GM12878 (cell line): ENCODE measurements at regions not wholly inside any gene's neighbourhood (a gene's known extent, or its start where the extent isn't known, plus 50 kb on each side); places are given as distances from the start of the nearest gene placed in this dataset.
A peak's percentile ranks its signal among the peaks of the same experiment; 100 is the strongest.

Experiments used
- ATAC-seq: fragments of 200-7000 bp; cut with Tn5 transposase; 3 replicates; pipeline ENCODE4 v1.9.1; 2020; ENCODE audit warnings: mild to moderate bottlenecking, moderate library complexity
- BruUV-seq: library from RNA; stranded (reverse); fragments of 400-500 nt; replicated peaks from 2 replicates; lab custom pipeline; 2021; lab: Mats Ljungman, UMichigan
- CTCF ChIA-PET: fragments of 300-600 bp; sonication (Branson Sonifier 250); formaldehyde crosslinking; extraction: SDS; loops from one replicate; lab custom pipeline; 2021; ENCODE audit warnings: inconsistent platforms; lab: Yijun Ruan, JAX
- POLR2A ChIA-PET: fragments of 350-600 bp; formaldehyde crosslinking; extraction: SDS; loops from one replicate; lab custom pipeline; 2021; ENCODE audit warnings: inconsistent platforms; lab: Charles Lee
- RAD21 ChIA-PET: fragments of 300-600 bp; sonication (Branson Sonifier 250); formaldehyde crosslinking; loops from one replicate; lab custom pipeline; 2023; ENCODE audit warnings: antibody characterized with exemption; ENCODE audit not compliant: unreplicated experiment; lab: Charles Lee
- SMC1A ChIA-PET: fragments of 300-600 bp; sonication (Branson Sonifier 250); formaldehyde crosslinking; loops from one replicate; lab custom pipeline; 2023; ENCODE audit not compliant: unreplicated experiment, uncharacterized antibody; lab: Charles Lee
- DNase-seq: peaks from one replicate; pipeline ENCODE4 v3.0.0-alpha.2; 2011; ENCODE audit warnings: low read depth, low spot score
- FAIRE-seq: peaks from 3 replicates; lab custom pipeline; 2011; peaks lifted over from hg19 to GRCh38; lab: Jason Lieb, UNC
- H2AFZ ChIP-seq: 2 replicates; pipeline ENCODE4 v1.6.0; 2011; ENCODE audit warnings: low read depth, low read length, control low read depth; ENCODE audit not compliant: control insufficient read depth
- H3K27ac ChIP-seq: 2 replicates; pipeline ENCODE4 v1.5.1; 2011; ENCODE audit warnings: control low read depth; ENCODE audit not compliant: control insufficient read depth, insufficient read depth
- H3K27me3 ChIP-seq, 2 experiments: replicated peaks in 1 of 2; 2 replicates each; pipeline versions ENCODE4 v1.6.0 to v1.6.1; 2011; ENCODE audit warnings: low read length in 1 of 2; ENCODE audit not compliant: control insufficient read depth in 2 of 2, insufficient read depth in 2 of 2
- H3K36me3 ChIP-seq, 2 experiments: 2 replicates each; pipeline ENCODE4 v1.5.1; 2011; ENCODE audit warnings: low read length in 1 of 2; ENCODE audit not compliant: control insufficient read depth in 2 of 2, insufficient read depth in 2 of 2
- H3K4me1 ChIP-seq: 2 replicates; pipeline ENCODE4 v1.6.1; 2011; ENCODE audit warnings: mild to moderate bottlenecking, low read length, moderate library complexity, mixed read lengths; ENCODE audit not compliant: control insufficient read depth, insufficient read depth
- H3K4me2 ChIP-seq: 2 replicates; pipeline ENCODE4 v1.6.0; 2011; ENCODE audit warnings: control low read depth; ENCODE audit not compliant: control insufficient read depth, insufficient read depth
- H3K4me3 ChIP-seq: fragments of 200-600 bp; sonication (generic); 2 replicates; pipeline ENCODE4 v1.5.1; 2016
- H3K79me2 ChIP-seq: 2 replicates; pipeline ENCODE4 v1.6.0; 2011; ENCODE audit warnings: low read length; ENCODE audit not compliant: control insufficient read depth, insufficient read depth
- H3K9ac ChIP-seq: 2 replicates; pipeline ENCODE4 v1.8.0; 2011; ENCODE audit warnings: low read length, control low read depth, mixed read lengths; ENCODE audit not compliant: control insufficient read depth, insufficient read depth
- H3K9me3 ChIP-seq: replicated peaks from 3 replicates; pipeline ENCODE4 v1.5.1; 2011; ENCODE audit warnings: mild to moderate bottlenecking, low read length; ENCODE audit not compliant: control insufficient read depth, insufficient read depth
- H4K20me1 ChIP-seq: 2 replicates; pipeline ENCODE4 v1.6.0; 2011; ENCODE audit not compliant: control insufficient read depth, insufficient read depth
- CBX3 ChIP-seq: fragments of 200-600 bp; sonication (generic); IDR thresholded peaks from 2 replicates; pipeline ENCODE4 v1.6.1; 2016; ENCODE audit warnings: low read depth, borderline replicate concordance
- CHD1 ChIP-seq: IDR thresholded peaks from 2 replicates; pipeline ENCODE4 v1.6.1; 2012; ENCODE audit warnings: low read depth, low read length, improper control_type of control experiment
- EGR1 ChIP-seq, 2 experiments: IDR thresholded peaks; 1 replicate in 1 of 2; 2 replicates in 1 of 2; pipeline ENCODE4 v1.6.1; 2011 to 2012; ENCODE audit warnings: low read depth in 2 of 2, low read length in 2 of 2, borderline replicate concordance in 1 of 2, mild to moderate bottlenecking in 1 of 2, moderate library complexity in 1 of 2
- EP300 ChIP-seq, 2 experiments: fragments of 150-350 bp in 1 of 2; IDR thresholded peaks; 2 replicates each; pipeline ENCODE4 v1.6.1; 2011 to 2012; ENCODE audit warnings: low read depth in 2 of 2, low read length in 2 of 2, borderline replicate concordance in 1 of 2, improper control_type of control experiment in 1 of 2, inconsistent platforms in 1 of 2; ENCODE audit not compliant: control insufficient read depth in 1 of 2
- NBN ChIP-seq: fragments of 450-650 bp; IDR thresholded peaks from 2 replicates; pipeline ENCODE4 v1.6.1; 2016
- NFYA ChIP-seq: IDR thresholded peaks from 2 replicates; pipeline ENCODE4 v1.6.1; 2011; ENCODE audit warnings: low read depth, mild to moderate bottlenecking, low read length, improper control_type of control experiment, borderline replicate concordance
- NRF1 ChIP-seq: conservative IDR thresholded peaks from 2 replicates; pipeline ENCODE4 v1.6.1; 2011; ENCODE audit warnings: mild to moderate bottlenecking, low read depth, low read length, improper control_type of control experiment
- SPI1 ChIP-seq: IDR thresholded peaks from 2 replicates; pipeline ENCODE4 v1.6.1; 2011; ENCODE audit warnings: low read depth, mild to moderate bottlenecking, low read length, moderate library complexity, borderline replicate concordance; ENCODE audit not compliant: insufficient read depth
- STAT1 ChIP-seq: fragments of 450-650 bp; conservative IDR thresholded peaks from 2 replicates; pipeline ENCODE4 v1.6.1; 2014; ENCODE audit warnings: antibody characterized with exemption, mild to moderate bottlenecking
- WGBS: methylation state at CpG from one replicate; pipeline ENCODE4 v1.1.6; 2016; ENCODE audit warnings: low lambda C conversion rate; ENCODE audit not compliant: insufficient replicate concordance, insufficient coverage; ENCODE audit errors: missing lambda C conversion rate; 5-methylcytosine and 5-hydroxymethylcytosine counted together
- in situ Hi-C: fragments of 300-500 bp; cut with MboI; formaldehyde crosslinking; loops from 9 replicates; pipeline ENCODE4 v1.14.3; 2018; ENCODE audit warnings: mixed read lengths
- intact Hi-C: fragments of 100-400 bp; cut with micrococcal nuclease; formaldehyde crosslinking; loops from one replicate; pipeline ENCODE4 v1.14.2; 2022; ENCODE audit not compliant: unreplicated experiment

DNA sequence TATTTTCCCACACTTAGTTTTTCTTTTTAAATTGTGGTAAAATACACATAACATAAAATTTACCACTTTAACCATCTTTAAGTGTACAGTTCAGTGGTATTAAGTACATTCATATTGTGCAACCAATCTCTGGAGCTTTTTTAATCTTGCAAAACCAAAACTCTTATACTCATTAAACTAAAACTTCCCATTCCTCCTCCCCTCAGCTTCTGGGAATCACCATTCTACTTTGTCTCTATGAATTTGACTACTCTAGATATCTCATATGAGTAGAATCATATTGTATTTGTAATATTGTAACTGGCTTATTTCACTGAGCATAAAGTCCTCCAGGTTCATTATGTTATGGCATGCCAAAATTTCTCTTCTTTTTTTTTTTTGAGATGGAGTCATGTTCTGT, 86.4 kb upstream of the JAZF1 start:
- Histone ChIP-seq H3K4me3 (no peak overlapping the region), H4K20me1 (no peaks in the 10 kb centered on the region), H3K9ac (no peak overlapping the region), H3K27ac (no peak overlapping the region), H3K27me3 (no peaks in the 10 kb centered on the region; a peak in 2 of 4 replicates), H3K4me1 (no peaks in the 10 kb centered on the region), H3K79me2 (no peaks in the 10 kb centered on the region), H2AFZ (no peak overlapping the region), H3K4me2 (no peak overlapping the region), H3K36me3 (no peaks in the 10 kb centered on the region), H3K9me3 (no peaks in the 10 kb centered on the region; the same call in 2 of the 3 replicates)
- in situ Hi-C loops: no loop called here
- FAIRE-seq: no peak
- BruUV-seq: no TSS peak
- DNase-seq: no peak
- ChIA-PET POLR2A (interaction anchor here (0.7 to 1.2 kb wide), 2 partner anchors 26 to 76 kb away, joined by 4 read pairs; no protein-coding TSS in a partner anchor), CTCF (interaction anchor here (1.0 kb wide), 1 partner anchor 30 kb away, joined by 4 read pairs; no protein-coding TSS in a partner anchor), SMC1A (interaction anchor here (1.3 kb wide), 1 partner anchor 22 kb away, joined by 3 read pairs; no protein-coding TSS in a partner anchor), RAD21 (no interaction called here)
- ATAC-seq: no peak
- intact Hi-C loops: no loop called here
- TF ChIP-seq CBX3 (no peak), STAT1 (no peak), NBN (no peak), EP300 (IDR thresholded peaks at IDR 0.05; ENCODE audit: borderline replicate concordance in 1 of 2, control insufficient read depth in 1 of 2, low read depth in 2 of 2, low read length in 2 of 2) (no peak), CHD1 (no peak), NRF1 (no peak), NFYA (no peak)

DNA sequence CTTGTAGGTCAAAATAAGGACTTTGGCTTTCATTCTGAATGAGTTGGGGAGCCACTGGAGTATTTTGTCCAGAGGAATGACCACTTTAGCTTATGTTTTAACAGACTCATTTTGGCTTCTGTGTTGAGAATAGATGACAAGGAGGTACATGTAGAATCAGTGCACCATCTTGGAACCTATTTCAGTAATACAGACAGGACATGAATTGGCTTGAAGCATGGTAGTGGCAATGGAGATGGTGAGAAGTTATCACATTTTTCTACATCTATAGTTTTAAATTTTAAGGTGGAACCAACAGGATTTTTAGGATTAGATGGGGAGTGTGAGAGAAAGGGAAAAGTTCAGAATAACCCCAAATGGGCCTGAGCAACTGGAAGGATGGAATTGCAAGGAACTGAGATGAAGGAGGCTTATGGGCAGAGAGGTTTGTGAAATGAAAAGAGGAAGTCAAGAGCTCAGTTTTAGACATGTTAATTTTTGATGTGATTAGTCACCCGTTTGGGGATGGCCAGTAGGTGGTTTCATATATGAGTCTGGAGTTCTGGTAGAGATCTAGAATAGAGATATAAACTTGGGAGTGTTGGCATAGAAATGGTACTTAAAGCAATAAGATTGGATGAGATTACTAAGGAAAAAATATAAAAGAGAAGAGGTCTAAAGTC, 89.2 kb upstream of the JAZF1 start:
- Histone ChIP-seq H3K4me2 (no peak overlapping the region), H3K79me2 (no peaks in the 10 kb centered on the region), H3K9ac (no peak overlapping the region), H3K9me3 (no peaks in the 10 kb centered on the region; the same call in 2 of the 3 replicates), H3K27me3 (no peaks in the 10 kb centered on the region; a peak in 1 of 4 replicates), H3K27ac (no peak overlapping the region), H4K20me1 (no peaks in the 10 kb centered on the region), H2AFZ (no peak overlapping the region), H3K4me3 (no peak overlapping the region), H3K36me3 (no peaks in the 10 kb centered on the region), H3K4me1 (no peaks in the 10 kb centered on the region)
- CTCF ChIA-PET: no interaction called here
- BruUV-seq: no TSS peak
- DNase-seq: no peak
- WGBS: 0% methylated on average over 1 of the region's 1 CpG
- TF ChIP-seq EGR1 (IDR thresholded peaks at IDR 0.05; ENCODE audit: borderline replicate concordance in 1 of 2, low read depth in 2 of 2, low read length in 2 of 2) (no peak), SPI1 (peak; percentile 81)
- POLR2A ChIA-PET: no interaction called here
- intact Hi-C loops (no loop called here), in situ Hi-C loops (no loop called here)
- RAD21 ChIA-PET: no interaction called here
- SMC1A ChIA-PET: interaction anchor here (1.0 kb wide), 1 partner anchor 27 kb away, joined by 3 read pairs; no protein-coding TSS in a partner anchor
- ATAC-seq: 0 out of 3 replicates have a peak, but pooled peaks have one; percentile 31
- FAIRE-seq: no peak
